Fibroblast of mammary gland (primary cell): ENCODE measurements at regions not wholly inside any gene's neighbourhood (a gene's known extent, or its start where the extent isn't known, plus 50 kb on each side); places are given as distances from the start of the nearest gene placed in this dataset.

ENCODE experiments used
- DNase-seq: peaks from one replicate; pipeline ENCODE4 v3.0.0-alpha.2; 2010; ENCODE audit warnings: low read depth
- H3K4me3 ChIP-seq: 2 replicates; pipeline ENCODE4 v1.5.1; 2011; ENCODE audit warnings: low read depth, mild to moderate bottlenecking, low read length, moderate library complexity; ENCODE audit not compliant: control insufficient read depth
- TF ChIP-seq, protein P1 (sequence below): conservative IDR thresholded peaks from 2 replicates; pipeline ENCODE4 v1.5.1; 2011; ENCODE audit warnings: low read depth, low read length, inconsistent platforms; ENCODE audit not compliant: control insufficient read depth, insufficient read depth

- H3K4me3 ChIP-seq: no peak overlapping the region
- no peak for DNase-seq
- TF ChIP-seq, protein P1, sequence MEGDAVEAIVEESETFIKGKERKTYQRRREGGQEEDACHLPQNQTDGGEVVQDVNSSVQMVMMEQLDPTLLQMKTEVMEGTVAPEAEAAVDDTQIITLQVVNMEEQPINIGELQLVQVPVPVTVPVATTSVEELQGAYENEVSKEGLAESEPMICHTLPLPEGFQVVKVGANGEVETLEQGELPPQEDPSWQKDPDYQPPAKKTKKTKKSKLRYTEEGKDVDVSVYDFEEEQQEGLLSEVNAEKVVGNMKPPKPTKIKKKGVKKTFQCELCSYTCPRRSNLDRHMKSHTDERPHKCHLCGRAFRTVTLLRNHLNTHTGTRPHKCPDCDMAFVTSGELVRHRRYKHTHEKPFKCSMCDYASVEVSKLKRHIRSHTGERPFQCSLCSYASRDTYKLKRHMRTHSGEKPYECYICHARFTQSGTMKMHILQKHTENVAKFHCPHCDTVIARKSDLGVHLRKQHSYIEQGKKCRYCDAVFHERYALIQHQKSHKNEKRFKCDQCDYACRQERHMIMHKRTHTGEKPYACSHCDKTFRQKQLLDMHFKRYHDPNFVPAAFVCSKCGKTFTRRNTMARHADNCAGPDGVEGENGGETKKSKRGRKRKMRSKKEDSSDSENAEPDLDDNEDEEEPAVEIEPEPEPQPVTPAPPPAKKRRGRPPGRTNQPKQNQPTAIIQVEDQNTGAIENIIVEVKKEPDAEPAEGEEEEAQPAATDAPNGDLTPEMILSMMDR: no peak
These were observed 152.0 kb downstream of the BCOR start for GRCh38 chrX:39945709-39946108.

GRCh38 chrX:39946822-39947221 lies 150.9 kb downstream of the BCOR start:
- H3K4me3 ChIP-seq: no peak overlapping the region
- TF ChIP-seq, protein P1: no peak
- peak; percentile 55 for DNase-seq

- TF ChIP-seq, protein P1: no peak
- DNase-seq: no peak
- no peak overlapping the region for H3K4me3 ChIP-seq
These were observed 149.2 kb downstream of the BCOR start for GRCh38 chrX:39948582-39948981.

DNA sequence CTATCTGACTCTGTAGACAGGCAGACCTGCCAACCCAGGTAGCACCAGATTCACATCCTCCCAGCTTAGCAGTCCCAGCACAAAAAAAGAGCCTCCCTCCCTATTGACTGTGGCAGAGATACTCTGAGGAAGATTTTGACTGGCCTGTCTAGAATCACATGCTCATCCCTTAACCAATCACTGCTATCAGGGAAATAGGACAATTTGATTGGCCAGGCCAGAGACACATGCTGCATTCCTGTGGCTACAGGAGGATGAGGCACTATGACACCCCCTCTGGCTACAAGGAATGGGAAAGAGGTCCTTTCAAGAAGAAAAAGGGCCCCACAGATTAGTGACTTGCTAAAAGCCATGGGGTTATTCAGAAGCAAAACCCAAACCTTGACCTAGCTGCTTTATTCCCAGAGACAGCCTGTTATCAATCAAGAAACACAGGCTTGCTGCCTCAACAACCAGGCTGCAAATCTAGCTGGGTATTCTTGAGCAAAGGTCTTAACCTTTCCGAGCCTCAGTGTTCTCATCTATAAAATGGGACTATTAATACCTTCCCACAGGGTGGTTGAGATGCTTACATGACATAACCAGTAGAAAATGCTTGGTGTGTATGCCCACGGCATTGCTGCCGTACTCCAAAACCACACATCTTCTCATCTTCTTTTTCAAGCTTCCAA lies 147.6 kb downstream of the BCOR start:
- H3K4me3 ChIP-seq: no peak overlapping the region
- TF ChIP-seq, protein P1: no peak
- DNase-seq: peak; percentile 23

DNA sequence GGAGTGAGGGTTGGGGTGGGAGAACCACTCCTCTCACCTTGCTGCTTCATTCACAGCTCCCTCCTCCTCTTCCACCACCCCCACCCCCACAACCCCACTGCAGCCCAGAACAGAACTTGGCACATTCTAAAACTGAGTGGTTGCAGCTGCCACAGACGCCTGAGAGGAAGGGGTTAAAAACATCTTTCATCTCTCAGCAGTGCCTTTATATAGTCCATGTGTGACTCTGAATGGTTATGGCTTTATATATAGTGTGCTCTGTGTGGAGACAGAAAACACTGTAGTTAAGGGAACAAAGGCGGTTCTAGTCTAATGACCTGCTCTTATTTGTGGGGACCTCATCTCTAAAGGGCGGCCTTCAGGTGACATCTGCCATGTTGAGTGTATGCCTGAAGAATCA lies 144.8 kb downstream of the BCOR start:
- H3K4me3 ChIP-seq: no peak overlapping the region
- TF ChIP-seq, protein P1: no peak
- DNase-seq: no peak

GRCh38 chrX:39953879-39954278 lies 143.9 kb downstream of the BCOR start:
- DNase-seq: peak; percentile 30
- TF ChIP-seq, protein P1: no peak
- H3K4me3 ChIP-seq: no peak overlapping the region

DNA sequence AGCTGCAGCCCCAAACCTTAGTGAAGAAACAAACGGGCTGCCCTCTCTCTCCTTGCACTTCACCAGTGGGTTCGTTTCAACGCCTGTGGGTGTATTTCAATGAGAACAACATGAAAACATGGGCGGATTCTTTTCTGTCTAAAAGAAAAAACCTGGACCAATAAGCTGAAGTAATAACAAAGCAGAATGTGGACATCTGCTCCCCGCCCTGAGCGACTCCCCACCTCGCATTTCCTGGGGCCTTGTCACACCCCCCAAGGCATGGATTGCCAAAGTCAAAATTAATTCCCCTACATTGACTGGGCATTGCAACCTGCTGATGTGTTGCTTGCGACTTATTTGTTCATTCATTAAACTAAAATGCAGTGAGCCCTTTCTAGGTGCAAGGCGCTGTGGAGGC lies 142.9 kb downstream of the BCOR start:
- TF ChIP-seq, protein P1: no peak
- no peak for DNase-seq
- no peak overlapping the region for H3K4me3 ChIP-seq
